ENCODE measurements at regions not wholly inside any gene's neighbourhood (a gene's known extent, or its start where the extent isn't known, plus 50 kb on each side); places are given as distances from the start of the nearest gene placed in this dataset.

- no peak for DNase-seq (ENCODE audit: low spot score)
These were observed 253.2 kb upstream of the COL3A1 start for GRCh38 chr2:188720811-188721605.

GRCh38 chr2:188721784-188722183 is 252.4 kb upstream of the COL3A1 start:
- no peak for DNase-seq (ENCODE audit: low spot score)

GRCh38 chr2:188725746-188726360 is 248.3 kb upstream of the COL3A1 start:
- DNase-seq (ENCODE audit: low spot score) = peak; percentile 14

- no peak for DNase-seq (ENCODE audit: low spot score)
These were observed 247.4 kb upstream of the COL3A1 start for GRCh38 chr2:188726626-188727247.

- DNase-seq (ENCODE audit: low spot score) = no peak
These were observed 246.3 kb upstream of the COL3A1 start for GRCh38 chr2:188727846-188728245.

- no peak for DNase-seq (ENCODE audit: low spot score)
These were observed 239.5 kb upstream of the COL3A1 start for GRCh38 chr2:188734691-188735090.

GRCh38 chr2:188746727-188747126 is 227.4 kb upstream of the COL3A1 start:
- DNase-seq (ENCODE audit: low spot score) = no peak

- DNase-seq (ENCODE audit: low spot score) = no peak
These were observed 222.4 kb upstream of the COL3A1 start for GRCh38 chr2:188751816-188752215.

- no peak for DNase-seq (ENCODE audit: low spot score)
These were observed 221.9 kb upstream of the COL3A1 start for GRCh38 chr2:188752311-188752710.

- DNase-seq (ENCODE audit: low spot score) = no peak
These were observed 212.0 kb upstream of the COL3A1 start for GRCh38 chr2:188762151-188762550.

GRCh38 chr2:188765522-188766470 is 208.4 kb upstream of the COL3A1 start:
- peak; percentile 38 for DNase-seq (ENCODE audit: low spot score)

GRCh38 chr2:188766471-188766856 is 207.7 kb upstream of the COL3A1 start:
- DNase-seq (ENCODE audit: low spot score) = no peak

- no peak for DNase-seq (ENCODE audit: low spot score)
These were observed 207.0 kb upstream of the COL3A1 start for GRCh38 chr2:188767176-188767575.

GRCh38 chr2:188770296-188770695 is 203.9 kb upstream of the COL3A1 start:
- DNase-seq (ENCODE audit: low spot score) = no peak

GRCh38 chr2:188773075-188773474 is 201.1 kb upstream of the COL3A1 start:
- no peak for DNase-seq (ENCODE audit: low spot score)

- DNase-seq (ENCODE audit: low spot score) = no peak
These were observed 197.5 kb upstream of the COL3A1 start for GRCh38 chr2:188776634-188777033.

GRCh38 chr2:188784269-188784762 is 189.9 kb upstream of the COL3A1 start:
- DNase-seq (ENCODE audit: low spot score) = no peak

- DNase-seq (ENCODE audit: low spot score) = no peak
These were observed 189.1 kb upstream of the COL3A1 start for GRCh38 chr2:188785061-188785460.

GRCh38 chr2:188785490-188785889 is 188.7 kb upstream of the COL3A1 start:
- no peak for DNase-seq (ENCODE audit: low spot score)

GRCh38 chr2:188786368-188786841 is 187.8 kb upstream of the COL3A1 start:
- DNase-seq (ENCODE audit: low spot score) = peak; percentile 10

- DNase-seq (ENCODE audit: low spot score) = no peak
These were observed 187.0 kb upstream of the COL3A1 start for GRCh38 chr2:188787021-188787657.
